ENCODE measurements at regions not wholly inside any gene's neighbourhood (a gene's known extent, or its start where the extent isn't known, plus 50 kb on each side); places are given as distances from the start of the nearest gene placed in this dataset.
A peak's percentile ranks its signal among the peaks of the same experiment; 100 is the strongest.

GRCh38 chr11:70603756-70604211 is 205.5 kb downstream of the CTTN start:
- Histone ChIP-seq H3K9me3 (no peaks in the 10 kb centered on the region), H3K4me3 (no peak overlapping the region), H3K4me1 (peaks cover 9% of the 10 kb centered on the region), H3K36me3 (no peaks in the 10 kb centered on the region), H3K27me3 (ENCODE audit: low read depth) (no peaks in the 10 kb centered on the region), H3K27ac (no peak overlapping the region)
- TF ChIP-seq CTCF (IDR thresholded peaks at IDR 0.05), result no peak
- DNase-seq, result peak; percentile 58
- ATAC-seq, result peak; percentile 46 to 77
- intact Hi-C loops (cut with DNase I), result no loop called here

DNA sequence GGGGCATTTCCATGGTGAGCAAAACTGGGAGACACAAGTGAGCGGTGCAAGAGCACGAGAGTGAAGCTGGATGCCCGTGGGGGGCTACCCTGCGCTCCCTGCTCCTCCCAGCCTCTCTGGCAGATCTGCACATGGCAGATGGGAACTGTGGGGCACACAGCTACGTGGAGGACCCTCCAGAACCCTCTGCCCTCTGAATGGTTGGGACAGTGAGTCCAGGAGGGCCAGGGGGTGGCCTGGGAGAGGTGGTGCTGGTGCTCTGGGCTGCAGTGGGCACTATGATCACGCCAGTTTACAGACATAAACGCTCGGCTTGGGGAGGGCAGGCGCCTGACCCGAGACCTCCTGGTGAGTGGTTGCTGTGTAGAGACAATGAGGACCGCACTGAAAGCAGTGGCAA is 205.9 kb downstream of the CTTN start:
- Histone ChIP-seq H3K4me3 (no peak overlapping the region), H3K27me3 (ENCODE audit: low read depth) (no peaks in the 10 kb centered on the region), H3K4me1 (peaks cover 9% of the 10 kb centered on the region), H3K36me3 (no peaks in the 10 kb centered on the region), H3K27ac (no peak overlapping the region), H3K9me3 (no peaks in the 10 kb centered on the region)
- TF ChIP-seq CTCF (IDR thresholded peaks at IDR 0.05), result no peak
- intact Hi-C loops (cut with DNase I), result no loop called here
- no peak for ATAC-seq
- peak; percentile 25 for DNase-seq

- Histone ChIP-seq H3K9me3 (no peaks in the 10 kb centered on the region), H3K27ac (no peak overlapping the region), H3K27me3 (ENCODE audit: low read depth) (no peaks in the 10 kb centered on the region), H3K4me1 (peaks cover 9% of the 10 kb centered on the region), H3K4me3 (no peak overlapping the region), H3K36me3 (no peaks in the 10 kb centered on the region)
- no peak for ATAC-seq
- intact Hi-C loops (cut with DNase I), result no loop called here
- TF ChIP-seq CTCF (IDR thresholded peaks at IDR 0.05), result no peak
- DNase-seq, result peak; percentile 42
Observed at GRCh38 chr11:70604630-70605467, 206.5 kb downstream of the CTTN start.

DNA sequence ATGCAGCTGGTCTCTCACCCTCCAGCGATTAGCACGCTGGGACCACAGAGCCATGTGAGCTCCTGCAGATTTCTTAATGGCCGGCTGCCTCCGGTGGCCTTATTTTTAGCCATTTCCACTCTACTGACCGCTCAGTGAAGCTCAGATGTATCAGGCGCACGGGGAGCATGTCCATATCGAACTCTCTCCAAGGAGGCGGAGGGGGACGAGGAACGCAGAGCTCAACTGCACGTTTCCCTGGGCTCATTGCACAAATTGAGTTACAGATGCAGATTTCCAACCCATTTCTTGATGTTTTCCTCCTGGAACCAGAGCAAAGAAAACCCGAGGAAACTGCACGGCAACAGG is 207.1 kb downstream of the CTTN start:
- Histone ChIP-seq H3K9me3 (no peaks in the 10 kb centered on the region), H3K4me3 (no peak overlapping the region), H3K36me3 (no peaks in the 10 kb centered on the region), H3K27me3 (ENCODE audit: low read depth) (no peaks in the 10 kb centered on the region), H3K27ac (no peak overlapping the region), H3K4me1 (peaks cover 9% of the 10 kb centered on the region)
- no peak for ATAC-seq
- intact Hi-C loops (cut with DNase I), result no loop called here
- DNase-seq, result peak; percentile 20
- no peak for TF ChIP-seq CTCF (IDR thresholded peaks at IDR 0.05)

DNA sequence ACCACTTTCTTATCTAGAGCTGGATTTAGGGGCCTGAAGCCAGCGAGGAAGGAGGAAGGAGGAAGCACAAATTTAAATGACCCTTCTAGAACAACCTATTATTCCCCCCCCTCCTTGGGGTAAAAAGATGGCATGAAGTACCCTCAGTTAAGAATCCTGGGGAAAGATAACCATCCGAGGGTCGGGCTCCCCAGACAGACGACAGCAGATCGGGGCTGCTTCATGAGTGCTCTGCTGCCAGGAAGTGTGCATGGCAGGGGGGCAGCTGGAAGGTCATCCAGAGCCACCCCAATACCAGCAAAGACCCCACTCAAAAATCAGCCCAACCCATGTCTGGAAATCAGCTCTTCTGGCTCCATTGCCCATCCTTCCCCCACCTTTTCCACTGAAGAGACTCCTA is 207.5 kb downstream of the CTTN start:
- ATAC-seq (no peak), DNase-seq (peak; percentile 2)
- Histone ChIP-seq H3K27ac (no peak overlapping the region), H3K4me3 (no peak overlapping the region), H3K27me3 (ENCODE audit: low read depth) (no peaks in the 10 kb centered on the region), H3K36me3 (no peaks in the 10 kb centered on the region), H3K9me3 (no peaks in the 10 kb centered on the region), H3K4me1 (peaks cover 9% of the 10 kb centered on the region)
- TF ChIP-seq CTCF (IDR thresholded peaks at IDR 0.05), result no peak
- intact Hi-C loops (cut with DNase I), result no loop called here

Measured in lower lobe of right lung (tissue), 2 donors.